Esophagus muscularis mucosa (tissue), 4 donors: ENCODE measurements at regions not wholly inside any gene's neighbourhood (a gene's known extent, or its start where the extent isn't known, plus 50 kb on each side); places are given as distances from the start of the nearest gene placed in this dataset.
A peak's percentile ranks its signal among the peaks of the same experiment; 100 is the strongest.

ENCODE experiments used
- DNase-seq: peaks from one replicate; pipeline ENCODE4 v3.0.0-alpha.2; 2017; ENCODE audit errors: extremely low spot score
- H3K27ac ChIP-seq, 4 donors: fragments of 200-600 bp; sonication (generic); replicated peaks in 1 of 4; 1 replicate in 3 of 4; 2 replicates in 1 of 4; pipeline ENCODE4 v1.5.1; 2016 to 2019; ENCODE audit warnings: mild to moderate bottlenecking in 1 of 4
- H3K27me3 ChIP-seq, 4 donors: fragments of 200-600 bp; sonication (generic); one replicate each; pipeline versions ENCODE4 v1.5.1 to v1.6.0; 2016 to 2019
- H3K36me3 ChIP-seq, 4 donors: fragments of 200-600 bp; sonication (generic); one replicate each; pipeline ENCODE4 v1.5.1; 2016 to 2019
- H3K4me1 ChIP-seq, 4 donors: fragments of 200-600 bp; sonication (generic); one replicate each; pipeline ENCODE4 v1.5.1; 2016 to 2019
- H3K4me3 ChIP-seq, 4 donors: fragments of 200-600 bp; sonication (generic); 1 replicate in 2 of 4; 2 replicates in 2 of 4; pipeline ENCODE4 v1.5.1; 2016 to 2019; ENCODE audit warnings: mild to moderate bottlenecking in 4 of 4, moderate library complexity in 1 of 4
- H3K9me3 ChIP-seq, 4 donors: fragments of 200-600 bp; sonication (generic); 1 replicate in 3 of 4; 2 replicates in 1 of 4; pipeline ENCODE4 v1.5.1; 2016 to 2019
- EP300 ChIP-seq: sonication (generic); formaldehyde crosslinking; IDR thresholded peaks from one replicate; pipeline ENCODE4 v1.6.1; 2017; ENCODE audit warnings: antibody characterized with exemption
- POLR2A ChIP-seq: fragments of 450-650 bp; IDR thresholded peaks from one replicate; pipeline ENCODE4 v1.6.1; 2017; ENCODE audit warnings: antibody characterized with exemption, moderate library complexity, mild to moderate bottlenecking, low read depth
- POLR2AphosphoS5 ChIP-seq, 2 donors: sonication (generic); formaldehyde crosslinking; IDR thresholded peaks; one replicate each; pipeline ENCODE4 v1.6.1; 2017; ENCODE audit warnings: antibody characterized with exemption in 2 of 2
- WGBS: methylation state at CpG from one replicate; pipeline ENCODE4 v1.1.5; 2018; 5-methylcytosine and 5-hydroxymethylcytosine counted together
- intact Hi-C: fragments of 100-400 bp; cut with DNase I; formaldehyde crosslinking; loops from one replicate; pipeline ENCODE4 v1.15.1; 2023
- TF ChIP-seq, protein P1 (sequence below), 3 experiments: fragments of 200-600 bp in 2 of 3; fragments of 450-650 bp in 1 of 3; sonication (generic) in 2 of 3; IDR thresholded peaks; one replicate each; pipeline ENCODE4 v1.5.1; 2017 to 2019; ENCODE audit warnings: antibody characterized with exemption in 3 of 3, mild to moderate bottlenecking in 2 of 3, moderate library complexity in 1 of 3

DNA sequence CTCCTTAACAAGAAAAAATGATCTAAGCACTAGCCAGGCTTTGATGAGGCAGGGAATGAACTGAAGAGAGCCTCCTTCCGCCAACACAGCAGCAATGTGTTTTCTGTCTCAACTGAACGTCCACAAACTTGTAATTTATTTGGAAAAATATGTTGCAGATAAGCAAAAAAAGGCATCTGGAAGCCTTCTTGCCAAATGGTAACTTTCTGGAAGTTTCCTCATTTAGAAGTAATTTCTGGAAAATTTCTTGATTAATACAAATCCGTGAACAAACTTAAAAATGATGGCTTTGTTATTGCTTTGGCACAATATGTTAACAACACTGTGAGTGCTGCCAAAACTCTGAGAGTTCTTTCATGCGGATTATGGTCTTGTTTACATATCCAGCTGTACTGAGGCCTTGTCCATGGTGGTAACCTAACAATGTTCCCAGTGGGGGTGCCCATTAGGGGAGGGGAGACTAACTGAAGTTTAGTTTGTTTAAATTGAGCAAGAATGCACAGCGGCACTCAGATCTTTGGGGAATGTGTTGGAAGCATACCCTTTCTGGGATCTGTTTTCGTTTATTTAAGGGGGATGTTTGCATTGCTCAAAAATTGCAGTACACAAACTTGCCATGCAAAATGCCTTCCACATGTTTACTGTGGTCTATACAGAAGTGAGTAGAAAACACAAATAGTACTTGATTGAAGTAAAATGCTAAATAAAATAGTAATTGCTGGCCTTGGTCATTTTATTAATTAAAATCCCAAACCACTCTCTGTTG is 334.7 kb downstream of the NR2F1-AS1 start:
- intact Hi-C loops = no loop called here
- H3K4me3 ChIP-seq = no peak overlapping the region
- no peaks in the 10 kb centered on the region for H3K27me3 ChIP-seq
- H3K4me1 ChIP-seq = peaks cover 0 to 22% (median 13%) of the 10 kb centered on the region in 4 donors
- H3K9me3 ChIP-seq = no peaks in the 10 kb centered on the region
- WGBS = 36% methylated on average over 6 of the region's 6 CpGs
- TF ChIP-seq, protein P1, sequence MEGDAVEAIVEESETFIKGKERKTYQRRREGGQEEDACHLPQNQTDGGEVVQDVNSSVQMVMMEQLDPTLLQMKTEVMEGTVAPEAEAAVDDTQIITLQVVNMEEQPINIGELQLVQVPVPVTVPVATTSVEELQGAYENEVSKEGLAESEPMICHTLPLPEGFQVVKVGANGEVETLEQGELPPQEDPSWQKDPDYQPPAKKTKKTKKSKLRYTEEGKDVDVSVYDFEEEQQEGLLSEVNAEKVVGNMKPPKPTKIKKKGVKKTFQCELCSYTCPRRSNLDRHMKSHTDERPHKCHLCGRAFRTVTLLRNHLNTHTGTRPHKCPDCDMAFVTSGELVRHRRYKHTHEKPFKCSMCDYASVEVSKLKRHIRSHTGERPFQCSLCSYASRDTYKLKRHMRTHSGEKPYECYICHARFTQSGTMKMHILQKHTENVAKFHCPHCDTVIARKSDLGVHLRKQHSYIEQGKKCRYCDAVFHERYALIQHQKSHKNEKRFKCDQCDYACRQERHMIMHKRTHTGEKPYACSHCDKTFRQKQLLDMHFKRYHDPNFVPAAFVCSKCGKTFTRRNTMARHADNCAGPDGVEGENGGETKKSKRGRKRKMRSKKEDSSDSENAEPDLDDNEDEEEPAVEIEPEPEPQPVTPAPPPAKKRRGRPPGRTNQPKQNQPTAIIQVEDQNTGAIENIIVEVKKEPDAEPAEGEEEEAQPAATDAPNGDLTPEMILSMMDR (IDR thresholded peaks at IDR 0.05) = no peak
- no peak for TF ChIP-seq POLR2A
- TF ChIP-seq POLR2AphosphoS5 (IDR thresholded peaks at IDR 0.05) = no peak
- no peak for TF ChIP-seq EP300
- H3K27ac ChIP-seq = peak overlapping the region in 1 of 4 donors; percentile 28
- no peak for DNase-seq
- no peaks in the 10 kb centered on the region for H3K36me3 ChIP-seq

DNA sequence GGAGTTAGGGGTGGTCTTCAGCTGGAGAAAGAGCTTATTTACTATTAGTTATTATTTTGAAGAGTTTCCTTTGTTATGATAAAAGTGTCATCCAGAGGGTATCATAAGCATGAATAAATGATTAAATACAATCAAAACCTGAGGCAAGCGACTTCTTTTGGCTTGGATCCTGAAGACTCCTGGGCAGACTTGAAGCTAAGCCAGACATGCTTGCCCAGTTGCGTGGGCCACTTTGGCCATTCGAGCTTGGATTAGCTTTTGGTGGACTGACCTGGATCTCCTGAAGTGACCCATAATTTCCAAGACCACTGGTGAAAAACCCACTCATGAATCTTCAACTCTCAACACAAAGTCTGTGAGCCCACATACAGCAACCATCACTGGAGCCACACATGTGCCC is 335.8 kb downstream of the NR2F1-AS1 start:
- peak overlapping the region in 1 of 4 donors; percentile 28 for H3K27ac ChIP-seq
- 66% methylated on average over 3 of the region's 3 CpGs for WGBS
- H3K36me3 ChIP-seq = no peaks in the 10 kb centered on the region
- H3K4me1 ChIP-seq = peaks cover 0 to 22% (median 13%) of the 10 kb centered on the region in 4 donors
- DNase-seq = no peak
- no peaks in the 10 kb centered on the region for H3K9me3 ChIP-seq
- intact Hi-C loops = no loop called here
- no peak overlapping the region for H3K4me3 ChIP-seq
- TF ChIP-seq POLR2AphosphoS5 (IDR thresholded peaks at IDR 0.05) (no peak), POLR2A (no peak), EP300 (no peak)
- TF ChIP-seq, protein P1 (IDR thresholded peaks at IDR 0.05) = no peak
- no peaks in the 10 kb centered on the region for H3K27me3 ChIP-seq

DNA sequence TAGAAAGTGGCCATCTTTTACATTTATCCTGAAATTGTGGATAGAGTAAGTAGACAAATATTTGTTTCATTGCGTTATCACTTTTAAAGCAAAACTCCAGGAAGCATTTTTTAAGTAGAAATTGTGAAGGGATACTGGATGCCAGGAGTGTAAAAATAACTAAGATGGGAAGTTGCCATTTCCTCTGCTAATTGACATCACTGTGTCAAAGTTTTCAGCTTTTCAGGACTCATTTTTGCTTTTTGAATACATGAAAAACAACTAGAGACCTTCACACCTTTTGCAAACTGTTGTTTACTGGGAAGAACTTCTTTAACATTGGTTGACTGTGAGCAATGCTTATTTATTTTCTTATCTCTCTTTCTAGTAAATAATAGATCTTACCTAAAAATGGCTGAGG is 337.5 kb downstream of the NR2F1-AS1 start:
- H3K4me3 ChIP-seq = no peak overlapping the region
- TF ChIP-seq POLR2AphosphoS5 (IDR thresholded peaks at IDR 0.05) = no peak
- TF ChIP-seq POLR2A = no peak
- no peak for TF ChIP-seq EP300
- TF ChIP-seq, protein P1 (IDR thresholded peaks at IDR 0.05) = no peak
- WGBS = 85% methylated on average over 1 of the region's 1 CpG
- H3K36me3 ChIP-seq = no peaks in the 10 kb centered on the region
- DNase-seq = no peak
- H3K27me3 ChIP-seq = no peaks in the 10 kb centered on the region
- intact Hi-C loops = no loop called here
- H3K4me1 ChIP-seq = peaks cover 0 to 22% (median 13%) of the 10 kb centered on the region in 4 donors
- H3K9me3 ChIP-seq = no peaks in the 10 kb centered on the region
- H3K27ac ChIP-seq = no peak overlapping the region

DNA sequence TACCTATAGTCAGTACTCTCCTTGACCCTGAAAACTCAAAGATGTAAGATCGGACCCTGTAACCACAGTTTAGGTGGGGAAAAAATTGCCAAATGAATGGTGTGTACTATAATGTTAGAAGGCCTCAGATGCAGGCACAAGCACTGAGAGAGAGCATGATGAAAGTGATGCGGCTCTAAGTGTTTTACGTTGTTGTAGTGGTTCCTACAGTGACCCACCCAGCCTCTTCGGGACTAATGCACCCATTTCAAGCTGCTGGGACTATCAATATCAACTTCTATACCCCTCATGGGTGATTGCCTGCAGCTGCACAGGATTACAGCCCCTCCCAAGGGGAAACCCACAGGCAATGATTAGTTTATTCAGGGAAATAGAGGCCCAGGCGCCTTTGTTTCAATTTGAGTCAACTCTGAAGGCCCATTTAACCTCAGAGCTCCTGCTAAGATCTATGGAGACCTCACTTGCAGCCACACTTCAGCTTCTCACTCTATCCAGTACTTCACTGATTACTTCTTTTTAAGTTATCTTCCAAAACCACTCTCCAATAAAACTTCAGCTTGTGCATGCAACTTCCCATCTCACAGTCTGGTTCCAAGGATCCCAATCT is 340.7 kb downstream of the NR2F1-AS1 start:
- Histone ChIP-seq H3K4me1 (peaks cover 0 to 9% (median 5%) of the 10 kb centered on the region in 4 donors), H3K36me3 (no peaks in the 10 kb centered on the region), H3K27ac (no peak overlapping the region), H3K4me3 (no peak overlapping the region), H3K9me3 (no peaks in the 10 kb centered on the region), H3K27me3 (no peaks in the 10 kb centered on the region)
- no peak for DNase-seq
- TF ChIP-seq POLR2AphosphoS5 (IDR thresholded peaks at IDR 0.05) (no peak), EP300 (no peak), POLR2A (no peak)
- TF ChIP-seq, protein P1 (IDR thresholded peaks at IDR 0.05) = no peak
- intact Hi-C loops = no loop called here
- WGBS = 87% methylated on average over 5 of the region's 5 CpGs
